Ecto neural progenitor cell (in vitro differentiated cells): ENCODE measurements at regions not wholly inside any gene's neighbourhood (a gene's known extent, or its start where the extent isn't known, plus 50 kb on each side); places are given as distances from the start of the nearest gene placed in this dataset.
"Not testable (repeated sequence)": the region's sequence is repeated elsewhere in the genome, so short reads cannot be mapped to it uniquely, and the experiment has no call there.

ENCODE experiments used
- DNase-seq: peaks from one replicate; pipeline ENCODE4 v3.0.0-alpha.2; 2018; ENCODE audit warnings: low spot score

- no peak for DNase-seq
Observed at GRCh38 chr20:39758876-39759275, 796.7 kb downstream of the DHX35 start.

GRCh38 chr20:39756828-39757227 lies 794.7 kb downstream of the DHX35 start:
- DNase-seq, result no peak

- no peak for DNase-seq
Observed at GRCh38 chr20:39756369-39756768, 794.2 kb downstream of the DHX35 start.

GRCh38 chr20:39752262-39752876 lies 790.2 kb downstream of the DHX35 start:
- DNase-seq, result no peak

- no peak for DNase-seq
Observed at GRCh38 chr20:39751557-39752137, 789.5 kb downstream of the DHX35 start.

GRCh38 chr20:39745380-39745779 lies 783.2 kb downstream of the DHX35 start:
- DNase-seq, result no peak

GRCh38 chr20:39738651-39739050 lies 776.5 kb downstream of the DHX35 start:
- DNase-seq, result no peak

- no peak for DNase-seq
Observed at GRCh38 chr20:39736434-39737327, 774.5 kb downstream of the DHX35 start.

GRCh38 chr20:39725513-39725912 lies 763.4 kb downstream of the DHX35 start:
- DNase-seq, result not testable (repeated sequence)

- DNase-seq, result no peak
Observed at GRCh38 chr20:39719293-39719692, 757.1 kb downstream of the DHX35 start.

- DNase-seq, result no peak
Observed at GRCh38 chr20:39717936-39718335, 755.8 kb downstream of the DHX35 start.

GRCh38 chr20:39716796-39717341 lies 754.7 kb downstream of the DHX35 start:
- DNase-seq, result no peak

- DNase-seq, result no peak
Observed at GRCh38 chr20:39713076-39713840, 751.1 kb downstream of the DHX35 start.

- DNase-seq, result no peak
Observed at GRCh38 chr20:39706184-39706663, 744.1 kb downstream of the DHX35 start.

- DNase-seq, result no peak
Observed at GRCh38 chr20:39705032-39705431, 742.9 kb downstream of the DHX35 start.

- DNase-seq, result not testable (repeated sequence)
Observed at GRCh38 chr20:39703357-39703756, 741.2 kb downstream of the DHX35 start.

GRCh38 chr20:39702701-39703349 lies 740.7 kb downstream of the DHX35 start:
- no peak for DNase-seq

GRCh38 chr20:39700528-39700927 lies 738.4 kb downstream of the DHX35 start:
- no peak for DNase-seq

GRCh38 chr20:39699166-39699725 lies 737.1 kb downstream of the DHX35 start:
- no peak for DNase-seq

GRCh38 chr20:39698752-39699151 lies 736.6 kb downstream of the DHX35 start:
- DNase-seq, result no peak
